Endothelial cell of hepatic sinusoid (primary cell): ENCODE measurements at regions not wholly inside any gene's neighbourhood (a gene's known extent, or its start where the extent isn't known, plus 50 kb on each side); places are given as distances from the start of the nearest gene placed in this dataset.

Source experiments
- in situ Hi-C: cut with HindIII; loops from 2 replicates; pipeline ENCODE4 v1.10.0; 2017; ENCODE audit warnings: low sequenced_read_pairs

DNA sequence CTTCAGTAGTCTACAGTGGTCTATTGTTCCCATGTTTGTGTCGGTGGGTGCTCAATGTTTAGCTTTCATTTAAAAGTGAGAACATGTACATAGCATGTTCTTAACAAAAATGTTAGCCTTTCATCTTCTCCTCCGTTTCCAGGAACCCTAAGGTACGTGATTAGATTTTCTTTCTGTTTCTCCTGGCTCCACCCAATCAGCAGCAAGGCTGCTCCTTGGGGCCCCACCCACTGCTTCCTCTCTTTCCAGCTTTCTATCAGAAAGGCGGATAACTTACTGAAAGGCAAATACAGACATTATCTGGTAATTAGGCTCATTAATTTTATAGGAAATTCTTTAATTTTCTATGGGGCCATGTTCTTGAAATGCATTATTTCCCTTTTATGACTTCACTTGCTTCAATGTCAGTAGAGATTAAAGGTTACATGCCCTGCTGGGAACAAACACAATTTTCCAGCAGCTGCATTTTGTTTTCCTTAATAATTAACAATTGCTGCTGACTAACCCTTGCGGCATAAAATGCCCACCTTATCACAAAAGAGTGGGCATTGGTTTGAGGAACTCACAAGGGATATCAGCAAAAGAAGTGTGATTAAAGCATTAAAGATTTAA, 324.9 kb upstream of the SNX7 start:
- in situ Hi-C loops: no loop called here

DNA sequence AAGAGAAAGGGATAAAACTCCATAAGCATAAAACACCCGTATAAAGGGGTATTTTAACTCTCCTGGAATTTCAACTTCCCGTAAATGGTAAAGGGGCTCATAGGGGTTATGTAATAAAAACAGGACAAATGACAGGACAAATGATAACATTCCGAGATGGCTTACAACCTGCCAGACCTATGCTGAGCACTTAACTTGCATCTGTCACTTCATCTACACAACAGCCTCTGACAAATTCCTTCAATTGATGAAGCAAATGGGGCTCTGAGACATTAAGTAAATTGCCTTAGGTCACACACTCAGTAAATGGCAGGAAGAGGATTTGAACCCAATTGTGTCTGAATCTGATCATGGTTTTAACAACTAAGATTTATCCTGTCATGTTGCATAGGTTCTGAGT, 327.6 kb upstream of the SNX7 start:
- in situ Hi-C loops: no loop called here

DNA sequence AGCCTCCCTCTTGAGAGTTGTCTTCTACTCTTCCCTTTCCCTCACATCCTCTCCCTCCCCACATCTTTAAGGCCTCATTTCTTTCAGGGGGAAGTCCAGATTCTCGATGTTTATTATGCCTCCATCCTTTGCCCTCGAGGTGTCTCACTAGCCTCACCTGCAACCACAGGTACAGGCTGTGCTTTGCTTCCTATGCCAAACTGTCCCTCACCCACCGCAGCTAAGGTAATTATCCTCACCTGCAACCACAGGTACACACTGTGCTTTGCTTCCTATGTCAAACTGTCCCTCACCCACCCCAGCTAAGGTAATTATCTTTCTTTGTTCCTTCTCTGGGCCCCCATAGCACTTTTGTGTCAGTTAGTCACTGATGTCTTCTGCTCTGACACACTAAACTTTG, 328.1 kb upstream of the SNX7 start:
- in situ Hi-C loops: no loop called here

DNA sequence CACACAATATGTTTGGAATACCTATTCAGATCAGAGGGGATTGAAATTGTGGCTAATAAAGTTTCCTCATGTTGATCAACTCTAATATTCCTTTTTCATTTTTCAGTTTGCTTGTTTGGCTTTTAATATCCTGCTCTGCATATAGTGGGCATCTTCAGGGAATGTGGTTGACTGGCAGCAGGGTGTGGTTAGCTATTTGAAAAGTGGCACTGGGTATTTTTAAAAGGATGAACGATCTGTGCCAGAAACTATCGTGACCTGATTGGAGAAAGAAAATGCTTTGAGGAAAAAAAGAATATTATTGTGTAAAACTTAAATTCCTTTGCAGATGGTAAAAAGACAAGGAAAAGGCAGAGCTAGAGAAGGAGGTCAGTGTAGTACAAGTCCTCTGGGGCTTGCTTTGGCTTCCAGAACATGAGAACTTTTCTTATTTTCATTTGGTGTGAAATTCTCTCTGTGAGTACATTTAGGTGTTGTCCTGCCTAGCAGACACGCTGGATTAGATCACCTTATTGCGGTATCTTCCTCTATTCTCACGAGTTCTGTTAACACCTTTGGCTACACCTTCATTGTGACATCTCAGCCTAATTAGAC, 329.7 kb upstream of the SNX7 start:
- in situ Hi-C loops: no loop called here

DNA sequence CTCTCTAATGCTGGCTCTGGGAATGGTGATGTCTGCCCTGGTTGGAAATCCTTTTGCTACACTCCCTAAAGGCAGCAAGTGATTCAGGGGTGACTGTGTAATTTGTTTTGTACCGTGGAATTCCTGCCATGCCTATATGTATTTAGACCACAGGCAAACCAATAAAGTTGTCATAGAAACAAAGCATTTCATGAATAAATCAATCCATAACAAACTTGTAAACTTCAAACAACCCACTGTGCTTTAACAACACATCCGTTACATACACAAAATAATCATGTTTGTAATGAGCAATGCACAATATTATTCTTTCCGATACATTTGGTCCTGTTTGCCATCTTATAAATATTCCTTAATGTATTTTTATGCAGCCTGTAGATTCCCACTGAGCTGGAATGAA, 330.3 kb upstream of the SNX7 start:
- in situ Hi-C loops: no loop called here

DNA sequence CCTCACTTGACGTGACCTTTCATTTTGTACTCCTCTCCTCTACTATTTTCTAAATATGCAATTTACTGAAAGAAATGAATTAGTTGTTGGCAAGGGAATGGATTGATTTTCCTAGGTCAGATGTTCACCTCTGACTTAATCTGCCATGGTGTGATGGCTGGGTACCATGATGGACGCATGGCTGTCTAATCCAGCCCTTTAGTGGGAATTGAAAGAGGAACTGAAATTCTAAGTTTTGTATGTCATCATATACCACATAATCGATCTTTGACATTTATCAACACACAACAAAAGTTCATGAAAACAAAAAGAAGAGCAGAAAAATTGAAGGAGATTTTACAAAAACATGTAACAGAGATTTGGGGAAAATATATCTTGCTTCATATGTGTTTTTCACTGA, 331.3 kb upstream of the SNX7 start:
- in situ Hi-C loops: no loop called here

DNA sequence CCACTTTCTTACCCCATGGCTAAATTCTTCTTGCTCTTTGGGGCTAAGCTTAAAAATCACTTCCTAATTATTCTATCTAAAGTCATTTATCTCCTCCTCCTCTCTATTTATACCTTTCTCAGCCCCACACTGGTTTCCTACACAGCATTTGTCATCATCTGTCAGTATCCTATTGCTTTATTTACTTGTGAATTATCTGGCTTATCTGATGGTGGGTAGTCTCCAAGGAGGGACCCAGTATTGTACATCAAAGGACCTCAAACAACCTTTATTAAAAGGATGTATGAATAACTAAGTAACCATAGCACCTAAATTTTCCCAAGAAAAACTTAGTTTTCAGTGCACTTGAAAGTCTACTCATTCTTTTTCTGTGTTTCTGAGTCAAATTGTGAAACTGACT, 332.7 kb upstream of the SNX7 start:
- in situ Hi-C loops: no loop called here

DNA sequence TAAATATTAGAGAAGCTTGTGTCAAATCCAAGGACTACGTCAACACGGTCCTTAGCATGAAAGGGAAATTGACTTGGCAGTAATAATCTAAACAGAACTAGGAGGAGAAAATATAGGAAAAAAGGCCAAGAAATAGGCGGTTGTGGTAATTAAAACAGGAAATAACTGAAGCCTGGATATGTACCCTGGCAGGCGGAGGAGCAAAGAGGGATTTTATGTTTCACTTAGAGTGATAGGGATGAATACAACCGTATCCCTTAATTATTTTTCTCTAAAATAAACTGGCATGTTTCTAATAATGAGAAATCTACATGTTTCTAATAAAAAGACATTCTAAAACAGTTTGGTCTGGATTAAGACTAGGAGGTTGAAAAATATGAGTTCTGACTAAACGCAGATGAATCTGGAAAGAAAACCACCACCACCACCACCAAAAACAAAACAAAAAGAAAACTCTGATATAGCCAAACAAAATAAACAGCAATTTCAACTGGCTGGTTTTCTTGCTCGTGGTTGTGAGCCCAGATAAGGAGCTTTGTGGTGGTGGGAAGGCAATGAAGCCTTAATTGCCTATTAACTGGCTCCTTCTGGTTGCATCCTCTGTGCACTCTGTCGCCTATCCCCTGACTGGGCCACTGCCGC, 334.2 kb upstream of the SNX7 start:
- in situ Hi-C loops: no loop called here

DNA sequence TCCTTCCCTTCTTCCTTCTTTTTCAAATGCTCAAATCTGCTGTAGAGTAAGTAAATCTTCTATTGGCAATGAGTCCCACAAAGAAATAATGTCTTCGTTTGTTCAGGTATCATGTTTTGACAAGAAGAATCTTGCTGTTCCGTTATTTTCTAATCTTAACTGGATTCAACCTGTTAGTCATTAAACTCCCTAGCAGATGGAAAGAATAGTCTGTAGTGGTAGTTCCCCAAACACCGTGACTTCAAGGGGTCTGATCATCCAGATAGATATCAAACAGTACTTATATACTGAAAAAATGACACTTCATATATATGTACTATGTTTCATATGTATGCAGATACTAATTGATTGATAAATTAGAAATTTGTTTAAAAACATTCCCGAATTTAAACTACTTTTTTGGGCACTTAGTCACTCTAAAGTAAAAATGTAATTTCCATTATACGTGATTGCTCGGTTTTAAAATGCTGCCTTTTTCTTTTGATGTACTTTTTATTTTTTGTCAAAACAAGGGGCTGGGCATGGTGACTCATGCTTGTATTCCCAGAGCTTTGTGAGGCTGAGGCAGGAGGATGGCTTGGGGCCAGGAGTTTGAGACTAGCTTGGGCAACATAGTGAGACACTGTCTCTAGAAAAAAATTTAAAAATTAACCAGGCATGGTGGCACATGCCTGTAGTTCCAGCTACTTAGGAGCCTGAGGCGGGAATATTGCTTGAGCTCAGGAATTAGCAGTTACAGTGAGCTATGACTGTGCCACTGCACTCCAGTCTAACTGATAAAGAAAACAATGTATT, 335.7 kb upstream of the SNX7 start:
- in situ Hi-C loops: no loop called here

DNA sequence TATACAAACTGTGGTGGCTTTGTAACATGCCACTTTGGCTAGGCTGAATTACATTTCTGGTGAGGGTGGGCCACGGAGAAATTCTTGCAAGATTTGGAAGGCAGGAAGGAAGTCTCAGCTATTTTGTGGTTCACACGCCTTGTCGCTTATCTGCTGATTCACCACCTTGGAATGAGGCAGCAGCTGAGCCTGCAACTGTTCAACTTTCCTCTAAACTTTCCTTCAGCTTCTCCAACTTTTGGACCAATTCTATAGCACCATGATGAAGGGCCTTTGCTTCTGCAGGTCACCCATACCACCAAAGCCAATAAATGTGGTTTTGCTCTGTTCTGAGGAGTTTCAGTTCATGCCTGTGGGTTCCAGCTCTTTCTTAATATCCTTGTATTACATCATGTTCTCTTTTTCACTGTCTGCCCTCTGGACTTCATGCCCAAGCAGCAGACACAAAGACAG, 337.6 kb upstream of the SNX7 start:
- in situ Hi-C loops: no loop called here

DNA sequence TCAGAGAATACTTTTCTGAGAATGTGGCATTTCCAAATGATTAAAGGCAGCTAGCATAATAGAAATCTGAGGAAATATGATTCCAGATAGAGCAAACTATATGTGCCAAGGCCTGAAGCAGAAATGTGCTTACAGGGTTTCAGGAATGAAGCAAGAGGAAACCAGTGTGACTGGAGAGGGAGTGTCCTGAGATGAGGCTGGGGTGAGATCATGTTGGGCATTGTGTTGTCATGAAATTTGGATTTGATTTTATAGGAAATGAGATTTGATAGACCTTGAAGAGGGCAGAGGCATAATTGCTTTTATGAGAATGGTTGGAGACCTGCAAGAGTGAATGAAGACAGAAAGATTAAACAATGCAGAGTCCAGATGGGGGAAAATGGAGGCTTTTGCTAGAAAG, 338.1 kb upstream of the SNX7 start:
- in situ Hi-C loops: no loop called here

DNA sequence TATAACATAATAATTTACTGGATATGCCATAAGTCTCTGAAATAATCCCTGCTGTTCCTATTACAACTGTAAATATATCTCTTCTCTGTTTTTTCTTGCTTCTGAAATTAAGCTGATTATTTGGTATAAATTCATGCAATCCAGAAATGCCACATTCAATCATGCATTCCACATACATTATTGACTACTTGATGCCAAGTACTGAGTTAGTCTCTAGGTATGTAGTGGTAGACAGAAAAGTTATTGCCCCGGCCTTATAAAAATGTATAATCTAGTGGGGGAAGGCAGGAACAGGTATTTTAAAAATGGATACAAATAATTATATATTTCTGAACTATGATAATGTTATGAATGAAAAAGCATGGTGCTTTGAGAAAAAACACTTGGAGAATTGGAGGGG, 338.6 kb upstream of the SNX7 start:
- in situ Hi-C loops: no loop called here

DNA sequence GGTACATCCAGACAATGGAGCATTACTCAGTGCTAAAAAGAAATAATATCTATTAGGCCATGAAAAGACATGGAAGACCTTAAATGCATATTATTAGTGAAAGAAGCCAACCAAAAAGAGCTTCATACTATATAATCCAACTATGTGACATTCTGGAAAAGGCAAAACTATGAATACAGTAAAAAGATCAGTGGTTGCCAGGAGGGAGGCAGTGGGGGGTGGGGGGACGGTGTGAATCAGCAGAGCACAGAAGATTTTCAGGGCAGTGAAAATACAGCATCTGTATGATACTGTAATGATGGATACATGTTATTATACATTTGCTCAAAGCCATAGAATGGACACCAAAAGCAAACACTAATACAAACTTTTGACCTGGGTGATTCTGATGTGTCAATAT, 339.4 kb upstream of the SNX7 start:
- in situ Hi-C loops: no loop called here

DNA sequence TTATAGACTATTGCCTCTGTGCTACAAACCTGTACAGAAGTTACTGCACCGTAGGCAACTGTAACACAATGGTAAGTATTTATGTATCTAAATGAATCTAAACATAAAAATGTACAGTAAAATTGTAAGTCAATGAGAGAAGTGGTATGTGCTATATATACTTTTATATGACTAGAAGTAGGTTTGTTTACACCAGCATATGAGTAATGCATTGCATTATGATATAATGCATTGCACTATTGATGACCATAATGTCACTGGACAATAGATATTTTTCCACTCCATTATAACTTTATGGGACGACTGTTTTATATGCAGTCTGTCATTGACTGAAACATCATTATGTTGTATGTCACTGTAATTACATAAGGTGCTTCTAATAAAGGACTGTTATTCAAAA, 340.3 kb upstream of the SNX7 start:
- in situ Hi-C loops: no loop called here

DNA sequence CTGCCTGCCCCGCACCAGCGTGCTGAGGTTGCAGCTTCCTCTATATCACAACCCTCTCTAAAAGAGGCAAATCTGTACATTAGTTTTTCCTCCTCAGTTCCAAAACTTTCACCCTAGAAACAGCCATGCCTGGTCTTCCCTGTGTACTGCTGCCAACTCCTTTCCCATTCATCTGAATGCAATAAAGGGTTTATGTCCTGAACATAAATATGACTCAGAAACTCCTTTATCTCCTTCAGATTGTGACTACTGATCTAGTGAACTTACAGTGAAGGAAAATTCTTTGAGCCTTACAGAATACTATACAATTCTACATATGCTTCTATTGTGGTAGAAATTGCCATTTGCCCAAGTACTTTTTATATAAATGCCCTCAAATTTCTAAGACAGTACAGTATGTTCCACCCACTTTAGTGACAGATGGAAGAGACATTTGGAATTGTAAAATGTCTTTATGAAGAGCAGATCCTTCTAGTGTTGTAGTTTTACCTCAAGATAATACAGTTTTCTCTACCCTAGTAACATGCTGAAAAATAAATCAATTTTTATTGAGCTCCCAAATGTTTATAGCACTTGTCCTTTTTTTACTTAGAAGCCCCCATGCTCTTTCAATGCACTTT, 345.1 kb upstream of the SNX7 start:
- in situ Hi-C loops: no loop called here

DNA sequence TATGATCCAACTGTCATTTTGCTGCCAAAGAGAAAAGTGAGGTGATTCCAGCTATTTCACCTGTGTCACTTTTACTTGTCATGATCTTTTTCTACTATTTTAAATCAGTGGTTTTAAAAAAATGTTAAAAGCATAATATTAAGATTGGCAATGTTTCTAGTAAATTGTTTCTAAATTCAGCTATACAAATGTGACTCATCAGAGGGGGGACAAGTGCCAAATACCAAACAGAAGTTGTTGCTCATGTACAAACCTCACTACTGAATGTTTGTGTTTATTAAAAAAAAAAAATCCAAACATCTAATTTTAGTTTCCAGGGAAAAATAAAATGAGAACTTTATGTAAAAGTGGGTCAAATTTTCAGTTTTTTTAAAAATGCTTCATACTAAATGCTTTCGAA, 346.2 kb upstream of the SNX7 start:
- in situ Hi-C loops: no loop called here

DNA sequence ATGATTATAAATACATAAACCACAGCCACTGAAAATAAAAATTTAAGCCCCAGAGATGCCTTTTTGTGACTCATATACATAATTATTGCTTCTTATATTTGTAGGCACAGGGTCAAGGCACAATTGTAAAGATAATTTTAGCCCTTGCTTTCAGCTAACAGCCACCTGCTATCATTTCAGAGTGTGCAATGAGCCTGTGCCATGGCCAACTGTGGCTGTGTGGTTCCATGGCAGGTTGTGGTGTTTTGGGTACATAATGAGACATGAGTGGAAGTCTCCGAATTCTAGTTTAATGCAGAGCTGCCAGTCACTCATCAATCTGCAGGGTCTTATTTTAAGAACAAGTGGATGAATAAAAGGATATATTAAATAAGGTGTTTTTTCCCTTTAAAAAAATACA, 346.9 kb upstream of the SNX7 start:
- in situ Hi-C loops: no loop called here

DNA sequence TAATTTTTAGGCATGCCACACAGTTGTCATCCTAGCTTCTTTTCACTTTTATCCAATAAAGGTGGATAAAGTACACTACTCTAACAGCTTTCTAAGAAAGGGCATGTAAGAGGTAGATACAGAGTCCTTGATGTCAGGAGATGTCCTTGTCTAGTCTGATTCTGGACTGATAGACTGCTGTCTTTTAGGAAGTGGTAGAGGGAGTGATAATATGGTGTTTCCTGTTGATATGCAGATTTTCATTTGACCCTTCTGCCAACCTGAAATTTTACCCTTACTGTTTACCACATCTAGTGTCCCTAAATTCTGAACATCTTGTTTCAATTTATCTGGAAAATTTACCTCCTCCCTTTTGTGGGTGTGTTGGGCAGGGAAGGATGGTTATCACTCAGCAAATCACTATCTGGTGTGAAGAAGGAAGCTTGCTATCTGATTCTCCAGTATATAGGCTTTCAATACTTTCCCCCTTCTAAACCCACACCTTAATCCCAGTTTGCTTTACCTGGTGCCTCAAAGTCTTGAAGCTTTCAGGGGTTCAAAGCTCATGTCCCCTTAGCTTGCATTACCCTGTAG, 354.9 kb upstream of the SNX7 start:
- in situ Hi-C loops: no loop called here

DNA sequence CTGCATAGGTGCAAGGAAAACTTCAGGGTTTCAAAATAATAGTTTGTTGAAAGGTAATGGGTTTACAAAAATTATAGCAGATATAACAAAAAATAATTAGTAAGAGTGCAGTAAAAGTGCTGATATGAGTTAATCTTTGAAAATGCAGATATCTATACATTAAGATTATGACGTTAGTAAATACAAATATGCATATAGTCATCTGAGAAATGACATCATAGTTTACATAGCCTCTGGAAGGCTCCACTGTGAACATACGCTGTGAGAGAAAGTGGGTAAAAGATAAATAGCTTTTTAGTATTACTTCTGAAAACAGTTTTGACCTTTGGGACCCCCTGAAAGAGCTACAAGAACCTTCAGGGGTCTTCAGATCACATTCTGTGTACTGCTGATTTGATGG, 356.2 kb upstream of the SNX7 start:
- in situ Hi-C loops: no loop called here

DNA sequence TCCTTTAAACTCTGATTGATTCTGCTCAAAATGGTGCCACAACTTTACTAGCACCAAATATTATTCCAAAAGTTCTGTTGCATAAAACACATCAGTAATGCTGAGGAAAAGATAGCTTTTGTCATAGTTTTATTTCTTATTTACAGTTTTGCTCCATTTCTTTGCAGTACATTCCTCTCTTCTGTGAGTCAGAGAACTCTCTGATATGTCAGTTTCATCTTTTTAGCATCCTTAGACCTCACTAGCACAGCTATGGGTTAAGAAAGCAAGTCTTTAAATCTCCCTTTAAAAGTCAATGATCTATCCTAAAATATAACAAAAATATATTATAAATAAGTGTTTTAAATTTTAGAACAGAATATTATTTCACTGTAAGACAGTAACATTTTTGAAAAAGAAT, 356.6 kb upstream of the SNX7 start:
- in situ Hi-C loops: no loop called here

DNA sequence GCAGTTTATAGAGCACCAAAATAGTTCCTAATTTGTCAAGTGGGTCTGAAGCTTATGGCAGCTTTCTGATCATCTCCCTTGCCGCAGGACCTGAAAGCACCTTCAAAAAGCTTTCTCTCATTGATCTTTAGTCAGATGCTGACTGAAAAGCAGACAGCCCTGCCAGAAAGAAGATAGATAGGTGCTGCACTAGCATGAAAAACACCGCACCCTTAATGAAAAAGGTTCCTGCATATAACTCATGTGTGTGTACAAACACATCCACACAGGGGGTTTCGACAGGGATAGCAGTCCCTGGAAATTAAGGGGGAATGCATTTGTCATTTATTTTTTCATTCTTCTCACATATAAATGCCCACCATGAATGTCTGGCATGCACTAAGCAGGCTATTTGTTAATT, 361.7 kb upstream of the SNX7 start:
- in situ Hi-C loops: no loop called here
